ENCODE measurements at regions not wholly inside any gene's neighbourhood (a gene's known extent, or its start where the extent isn't known, plus 50 kb on each side); places are given as distances from the start of the nearest gene placed in this dataset.

GRCh38 chr2:144151405-144151804 is 368.5 kb downstream of the ZEB2 start:
- TF ChIP-seq RXRA (IDR thresholded peaks at IDR 0.05): no peak
- TF ChIP-seq NR2F2 (IDR thresholded peaks at IDR 0.05): no peak
- TF ChIP-seq CTCF (IDR thresholded peaks at IDR 0.05; ENCODE audit: low read depth, low read length, missing input control): no peak
- no peak for TF ChIP-seq ATF3 (IDR thresholded peaks at IDR 0.05)
- TF ChIP-seq REST (IDR thresholded peaks at IDR 0.05): no peak
- TF ChIP-seq ZBTB33 (IDR thresholded peaks at IDR 0.05): no peak
- no peak for TF ChIP-seq JUND (IDR thresholded peaks at IDR 0.05)
- no peak for TF ChIP-seq HNF4G (IDR thresholded peaks at IDR 0.05)
- TF ChIP-seq EGR1 (IDR thresholded peaks at IDR 0.05; ENCODE audit: low read depth in 2 of 2): no peak
- no peak for TF ChIP-seq RAD21 (IDR thresholded peaks at IDR 0.05)
- no peak for TF ChIP-seq YY1 (IDR thresholded peaks at IDR 0.05)
- TF ChIP-seq MAX (IDR thresholded peaks at IDR 0.05): no peak
- TF ChIP-seq TAF1 (conservative IDR thresholded peaks at IDR 0.05): no peak
